ENCODE measurements at regions not wholly inside any gene's neighbourhood (a gene's known extent, or its start where the extent isn't known, plus 50 kb on each side); places are given as distances from the start of the nearest gene placed in this dataset.

- ChIA-PET POLR2A (no interaction called here), RAD21 (ENCODE audit: unreplicated experiment) (no interaction called here), SMC1A (ENCODE audit: uncharacterized antibody, unreplicated experiment) (no interaction called here), CTCF (no interaction called here)
- Histone ChIP-seq H3K9me3 (replicated peaks; ENCODE audit: control insufficient read depth, insufficient read depth, low read length) (no peaks in the 10 kb centered on the region), H3K4me3 (no peak overlapping the region), H3K4me1 (ENCODE audit: control insufficient read depth, insufficient read depth, low read length) (no peaks in the 10 kb centered on the region), H3K27ac (ENCODE audit: control insufficient read depth, insufficient read depth) (no peak overlapping the region), H3K4me2 (ENCODE audit: control insufficient read depth, insufficient read depth) (no peak overlapping the region), H3K36me3 (ENCODE audit: control insufficient read depth in 2 of 2, insufficient read depth in 2 of 2, low read length in 1 of 2) (no peaks in the 10 kb centered on the region), H3K27me3 (replicated peaks in 1 of 2; ENCODE audit: control insufficient read depth in 2 of 2, insufficient read depth in 2 of 2, low read length in 1 of 2) (no peaks in the 10 kb centered on the region), H2AFZ (ENCODE audit: control insufficient read depth, low read depth, low read length) (no peak overlapping the region), H3K79me2 (ENCODE audit: control insufficient read depth, insufficient read depth, low read length) (no peaks in the 10 kb centered on the region), H3K9ac (ENCODE audit: control insufficient read depth, insufficient read depth, low read length) (no peak overlapping the region), H4K20me1 (ENCODE audit: control insufficient read depth, insufficient read depth) (no peaks in the 10 kb centered on the region)
- DNase-seq (ENCODE audit: low read depth, low spot score) (no peak), ATAC-seq (no peak), FAIRE-seq (no peak)
- 50% methylated on average over 2 of the region's 2 CpGs for WGBS (ENCODE audit: insufficient coverage, insufficient replicate concordance, low lambda C conversion rate, missing lambda C conversion rate)
- no TSS peak for BruUV-seq (replicated peaks)
- in situ Hi-C loops (cut with MboI) (no loop called here), intact Hi-C loops (cut with micrococcal nuclease; ENCODE audit: unreplicated experiment) (no loop called here)
- no peak for TF ChIP-seq IKZF1 (conservative IDR thresholded peaks at IDR 0.05)
- no peak for TF ChIP-seq RAD51 (IDR thresholded peaks at IDR 0.05)
Observed at GRCh38 chr9:31683116-31683515, 701.3 kb upstream of the ACO1 start.

GRCh38 chr9:31697956-31698355 is 686.5 kb upstream of the ACO1 start:
- intact Hi-C loops (cut with micrococcal nuclease; ENCODE audit: unreplicated experiment) = no loop called here
- CTCF ChIA-PET = no interaction called here
- TF ChIP-seq ELK1 (IDR thresholded peaks at IDR 0.05; ENCODE audit: low read depth, low read length) (no peak), IRF3 (IDR thresholded peaks at IDR 0.05) (no peak), SRF (IDR thresholded peaks at IDR 0.05; ENCODE audit: low read depth in 2 of 2, low read length in 2 of 2) (no peak), PKNOX1 (IDR thresholded peaks at IDR 0.05) (no peak), NR2C2 (IDR thresholded peaks at IDR 0.05; ENCODE audit: borderline replicate concordance, control insufficient read depth, insufficient read length, low read depth) (no peak), IRF5 (IDR thresholded peaks at IDR 0.05; ENCODE audit: borderline replicate concordance) (no peak), PRDM15 (CRISPR knock-in tag; IDR thresholded peaks at IDR 0.05) (no peak)

More at GRCh38 chr9:31697956-31698355, 686.5 kb upstream of the ACO1 start:
- Histone ChIP-seq H3K27me3 (replicated peaks in 1 of 2; ENCODE audit: control insufficient read depth in 2 of 2, insufficient read depth in 2 of 2, low read length in 1 of 2) (no peaks in the 10 kb centered on the region), H3K4me1 (ENCODE audit: control insufficient read depth, insufficient read depth, low read length) (no peaks in the 10 kb centered on the region), H3K4me2 (ENCODE audit: control insufficient read depth, insufficient read depth) (no peak overlapping the region), H3K9ac (ENCODE audit: control insufficient read depth, insufficient read depth, low read length) (no peak overlapping the region), H3K4me3 (no peak overlapping the region), H3K27ac (ENCODE audit: control insufficient read depth, insufficient read depth) (no peak overlapping the region), H2AFZ (ENCODE audit: control insufficient read depth, low read depth, low read length) (no peak overlapping the region), H3K79me2 (ENCODE audit: control insufficient read depth, insufficient read depth, low read length) (no peaks in the 10 kb centered on the region), H3K36me3 (ENCODE audit: control insufficient read depth in 2 of 2, insufficient read depth in 2 of 2, low read length in 1 of 2) (no peaks in the 10 kb centered on the region), H3K9me3 (replicated peaks; ENCODE audit: control insufficient read depth, insufficient read depth, low read length) (no peaks in the 10 kb centered on the region), H4K20me1 (ENCODE audit: control insufficient read depth, insufficient read depth) (no peaks in the 10 kb centered on the region)
- WGBS (ENCODE audit: insufficient coverage, insufficient replicate concordance, low lambda C conversion rate, missing lambda C conversion rate) = 0% methylated on average over 2 of the region's 2 CpGs
- no peak for DNase-seq (ENCODE audit: low read depth, low spot score)
- ChIA-PET SMC1A (ENCODE audit: uncharacterized antibody, unreplicated experiment) (no interaction called here), RAD21 (ENCODE audit: unreplicated experiment) (no interaction called here), POLR2A (no interaction called here)
- no peak for FAIRE-seq
- BruUV-seq (replicated peaks) = no TSS peak
- in situ Hi-C loops (cut with MboI) = no loop called here
- ATAC-seq = no peak
